GM12875 (cell line): ENCODE measurements at regions not wholly inside any gene's neighbourhood (a gene's known extent, or its start where the extent isn't known, plus 50 kb on each side); places are given as distances from the start of the nearest gene placed in this dataset.

Source experiments
- H3K4me3 ChIP-seq: one replicate; pipeline ENCODE4 v1.5.1; 2011; ENCODE audit warnings: low read depth, low read length, control low read depth
- TF ChIP-seq, protein P1 (sequence below): IDR thresholded peaks from 2 replicates; pipeline ENCODE4 v1.5.1; 2011; ENCODE audit warnings: low read depth, mild to moderate bottlenecking, control low read depth, inconsistent platforms, low read length, moderate library complexity, borderline replicate concordance; ENCODE audit not compliant: insufficient read depth

DNA sequence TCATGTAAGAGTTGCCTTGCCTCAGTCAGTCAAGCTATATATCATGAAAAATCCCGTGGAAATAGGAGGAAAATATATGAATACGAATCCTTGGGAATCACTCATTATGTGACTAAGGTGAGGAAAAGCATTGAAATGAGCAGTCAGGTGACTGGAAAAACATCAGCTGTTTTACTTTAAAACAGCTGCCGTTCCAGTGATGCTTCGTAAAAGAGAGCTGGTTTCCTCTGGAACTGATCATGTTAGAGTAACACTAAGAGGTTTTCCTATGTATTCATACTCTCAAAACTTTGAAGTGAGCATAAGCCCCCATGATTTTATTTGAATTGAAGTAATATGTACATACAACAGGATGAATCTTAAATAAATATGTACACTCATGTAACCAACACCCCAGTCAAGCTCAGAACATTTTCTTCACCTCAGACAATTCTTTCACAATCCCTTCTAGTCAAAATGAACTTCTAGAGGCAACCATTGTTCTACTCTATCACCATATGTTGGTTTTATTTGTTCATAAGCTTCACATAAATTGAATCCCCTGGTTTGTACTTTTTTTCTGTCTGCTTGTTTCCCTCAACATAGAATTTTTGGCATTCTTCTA, 107.7 kb downstream of the SLC25A46 start:
- TF ChIP-seq, protein P1, sequence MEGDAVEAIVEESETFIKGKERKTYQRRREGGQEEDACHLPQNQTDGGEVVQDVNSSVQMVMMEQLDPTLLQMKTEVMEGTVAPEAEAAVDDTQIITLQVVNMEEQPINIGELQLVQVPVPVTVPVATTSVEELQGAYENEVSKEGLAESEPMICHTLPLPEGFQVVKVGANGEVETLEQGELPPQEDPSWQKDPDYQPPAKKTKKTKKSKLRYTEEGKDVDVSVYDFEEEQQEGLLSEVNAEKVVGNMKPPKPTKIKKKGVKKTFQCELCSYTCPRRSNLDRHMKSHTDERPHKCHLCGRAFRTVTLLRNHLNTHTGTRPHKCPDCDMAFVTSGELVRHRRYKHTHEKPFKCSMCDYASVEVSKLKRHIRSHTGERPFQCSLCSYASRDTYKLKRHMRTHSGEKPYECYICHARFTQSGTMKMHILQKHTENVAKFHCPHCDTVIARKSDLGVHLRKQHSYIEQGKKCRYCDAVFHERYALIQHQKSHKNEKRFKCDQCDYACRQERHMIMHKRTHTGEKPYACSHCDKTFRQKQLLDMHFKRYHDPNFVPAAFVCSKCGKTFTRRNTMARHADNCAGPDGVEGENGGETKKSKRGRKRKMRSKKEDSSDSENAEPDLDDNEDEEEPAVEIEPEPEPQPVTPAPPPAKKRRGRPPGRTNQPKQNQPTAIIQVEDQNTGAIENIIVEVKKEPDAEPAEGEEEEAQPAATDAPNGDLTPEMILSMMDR: no peak

DNA sequence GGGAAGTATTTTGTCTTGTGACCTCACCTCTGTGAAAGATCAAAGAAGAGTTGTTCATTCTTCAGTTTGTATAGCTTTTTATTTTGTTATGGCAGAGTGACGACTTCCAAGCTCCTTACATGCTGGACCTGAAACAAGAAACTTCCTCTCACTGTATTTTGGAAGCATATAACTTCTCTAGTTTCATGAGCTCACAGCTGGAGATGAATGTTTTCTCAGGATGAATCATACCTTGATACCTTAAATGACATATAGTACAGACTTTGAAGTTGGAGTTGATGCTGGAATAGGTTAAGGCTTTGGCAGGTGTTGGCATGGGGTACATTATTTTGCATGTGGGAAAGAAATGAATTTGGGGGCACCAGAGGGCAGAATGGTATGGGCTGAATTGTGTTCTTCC, 112.5 kb downstream of the SLC25A46 start:
- TF ChIP-seq, protein P1: no peak
- H3K4me3 ChIP-seq: no peak overlapping the region

More for the DNA sequence above, 107.7 kb downstream of the SLC25A46 start:
- H3K4me3 ChIP-seq: no peak overlapping the region

DNA sequence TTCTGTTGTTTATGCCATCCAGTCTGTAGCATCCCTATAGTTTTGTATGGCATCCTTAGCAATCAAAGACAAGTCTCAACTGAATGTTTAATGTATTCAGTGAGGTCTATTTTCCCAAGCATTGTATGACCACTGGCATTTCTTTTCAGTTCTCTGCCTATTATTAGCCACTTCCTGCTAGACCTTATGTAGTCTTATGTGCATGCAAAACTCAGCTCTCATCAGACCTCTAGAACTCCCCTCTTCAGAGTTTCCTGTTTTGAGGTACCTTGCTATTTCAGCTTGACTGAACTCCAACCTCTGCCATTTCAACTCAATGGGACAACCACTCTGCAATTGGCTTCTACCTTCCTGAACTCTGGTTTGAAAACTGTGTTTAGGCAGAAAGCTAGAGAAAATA, 113.2 kb downstream of the SLC25A46 start:
- no peak overlapping the region for H3K4me3 ChIP-seq
- TF ChIP-seq, protein P1: no peak

DNA sequence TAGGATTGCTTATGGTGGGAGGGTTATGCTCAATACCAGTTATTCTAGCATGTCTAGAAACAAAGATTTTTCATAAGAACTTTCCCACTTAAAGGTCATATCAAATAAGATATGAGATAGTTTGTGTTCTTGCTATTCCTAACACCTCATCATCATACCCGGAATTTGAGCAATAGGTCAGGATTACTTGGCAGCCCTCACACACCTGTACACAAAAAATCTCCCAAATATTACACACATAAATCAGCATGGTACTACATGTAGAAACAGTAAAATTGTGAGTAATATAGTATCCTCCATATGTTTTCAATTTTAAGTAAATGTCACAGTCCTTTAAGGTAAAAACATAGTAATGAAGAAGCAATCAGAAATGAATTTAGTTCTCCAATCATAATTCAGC, 113.7 kb downstream of the SLC25A46 start:
- no peak overlapping the region for H3K4me3 ChIP-seq
- TF ChIP-seq, protein P1: no peak

DNA sequence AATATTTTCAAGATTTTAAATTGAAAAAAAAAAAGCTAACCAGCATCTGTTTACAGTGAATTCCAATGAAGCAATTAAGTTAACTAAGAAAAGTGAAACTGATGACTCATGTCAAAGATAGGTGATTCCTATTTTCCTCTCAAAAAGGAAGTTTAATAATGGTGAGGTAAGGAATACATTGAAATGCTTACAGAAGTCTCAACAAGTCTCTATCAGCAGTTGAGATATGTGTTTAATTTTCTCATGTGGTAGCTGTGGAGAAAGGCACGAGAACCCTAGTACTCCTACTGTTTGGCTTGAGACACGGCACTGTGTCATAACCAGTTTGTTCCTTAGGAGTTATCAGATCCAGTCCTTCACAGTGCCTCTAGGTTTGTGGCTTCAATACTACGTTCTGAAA, 114.5 kb downstream of the SLC25A46 start:
- H3K4me3 ChIP-seq: no peak overlapping the region
- TF ChIP-seq, protein P1: no peak

DNA sequence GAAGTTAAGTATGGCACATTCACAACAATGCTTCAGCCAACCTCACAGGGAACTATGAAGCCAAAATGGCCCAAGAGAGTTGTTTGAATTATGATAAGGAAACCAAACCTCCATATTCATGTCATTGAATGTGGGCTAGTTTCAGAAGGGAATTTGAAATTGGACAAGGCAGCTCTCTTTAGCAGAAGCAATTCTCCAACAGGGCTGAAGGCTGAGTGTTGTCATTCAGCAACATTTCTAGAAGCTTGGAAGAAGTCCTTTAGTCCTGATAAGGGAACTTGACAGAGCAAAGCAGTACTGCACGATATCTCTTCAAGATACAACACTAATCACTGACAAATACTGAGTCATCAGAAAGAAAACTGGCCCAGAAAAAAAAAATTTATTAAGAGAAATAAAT, 115.4 kb downstream of the SLC25A46 start:
- TF ChIP-seq, protein P1: no peak

DNA sequence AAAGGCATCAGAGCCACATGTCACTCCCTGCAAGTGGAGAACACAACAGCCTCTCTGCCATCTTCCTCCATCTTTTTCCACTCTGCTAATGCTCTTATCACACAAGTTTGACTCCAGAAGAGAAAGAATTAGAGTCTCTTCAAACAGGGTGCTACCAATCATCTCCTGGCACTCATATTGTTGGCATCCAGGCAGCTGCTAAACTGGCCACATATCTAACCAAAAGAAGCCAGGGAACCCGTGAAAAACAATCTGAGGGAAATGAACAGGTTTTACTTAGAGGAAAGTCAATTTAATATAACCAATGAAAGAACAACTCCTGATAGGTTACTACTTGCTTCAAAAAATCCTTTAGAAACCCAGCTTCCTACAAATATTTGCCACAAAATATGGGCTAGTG, 117.2 kb downstream of the SLC25A46 start:
- TF ChIP-seq, protein P1: no peak
- no peak overlapping the region for H3K4me3 ChIP-seq

More for the DNA sequence above, 115.4 kb downstream of the SLC25A46 start:
- H3K4me3 ChIP-seq: no peak overlapping the region
